Muscle layer of duodenum (tissue), 2 donors: ENCODE measurements at regions not wholly inside any gene's neighbourhood (a gene's known extent, or its start where the extent isn't known, plus 50 kb on each side); places are given as distances from the start of the nearest gene placed in this dataset.

Experiments used
- H3K27ac ChIP-seq: one replicate; pipeline ENCODE4 v1.7.0; 2013; ENCODE audit warnings: mild to moderate bottlenecking, low read length
- H3K27me3 ChIP-seq: one replicate; pipeline ENCODE4 v1.7.0; 2013; ENCODE audit warnings: low read depth, mild to moderate bottlenecking, control low read depth, low read length
- H3K36me3 ChIP-seq, 2 donors: one replicate each; pipeline ENCODE4 v1.7.0; 2013; ENCODE audit warnings: low read length in 2 of 2, control low read depth in 1 of 2, mild to moderate bottlenecking in 1 of 2; ENCODE audit not compliant: insufficient read depth in 2 of 2, control insufficient read depth in 1 of 2
- H3K4me1 ChIP-seq, 2 donors: one replicate each; pipeline ENCODE4 v1.7.0; 2013; ENCODE audit warnings: low read length in 2 of 2, mild to moderate bottlenecking in 2 of 2, control low read depth in 1 of 2, moderate library complexity in 1 of 2; ENCODE audit not compliant: insufficient read depth in 2 of 2, control insufficient read depth in 1 of 2
- H3K4me3 ChIP-seq, 2 donors: one replicate each; pipeline ENCODE4 v1.7.0; 2013; ENCODE audit warnings: low read length in 2 of 2, low read depth in 1 of 2, mild to moderate bottlenecking in 1 of 2
- H3K9me3 ChIP-seq, 2 donors: one replicate each; pipeline ENCODE4 v1.7.0; 2013; ENCODE audit warnings: low read length in 2 of 2, control low read depth in 1 of 2, mild to moderate bottlenecking in 1 of 2; ENCODE audit not compliant: control insufficient read depth in 1 of 2
- donor health status: healthy.

DNA sequence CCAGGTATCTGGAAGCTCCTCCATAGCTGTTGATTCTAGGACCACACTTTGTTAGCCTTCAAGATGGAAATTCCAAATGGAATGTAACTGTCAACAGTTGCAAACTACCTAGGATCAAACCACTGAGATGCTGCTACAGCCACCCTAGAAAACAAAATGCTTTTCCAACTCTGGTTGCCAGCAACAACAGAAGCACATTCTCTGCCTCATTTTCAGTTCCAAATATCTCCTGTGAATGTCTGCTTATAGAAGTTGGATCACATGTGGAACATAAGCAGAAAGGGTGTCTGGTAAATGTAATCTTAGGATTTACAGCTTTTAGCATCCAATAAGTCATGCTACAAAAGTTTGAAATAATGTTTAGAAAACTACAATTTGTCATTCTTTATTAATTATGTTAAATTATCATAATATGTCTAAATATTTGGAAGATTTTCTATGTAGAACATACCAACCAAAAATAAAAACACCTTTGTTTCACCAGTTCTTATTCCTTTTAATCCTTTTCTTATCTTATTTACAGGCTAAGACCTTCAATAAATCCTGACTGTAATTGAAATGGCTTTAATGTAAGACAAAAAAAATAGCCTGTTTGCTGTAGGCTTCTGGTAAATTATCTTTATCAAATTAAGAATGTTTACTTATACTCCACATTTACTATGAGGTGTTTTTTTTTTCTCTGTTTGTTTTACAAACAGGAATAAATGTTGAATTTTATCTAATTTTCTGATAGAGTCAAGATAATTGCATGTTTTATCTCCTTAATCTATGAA lies 687.1 kb downstream of the IGSF11 start:
- Histone ChIP-seq H3K4me3 (no peak overlapping the region), H3K36me3 (no peaks in the 10 kb centered on the region), H3K27me3 (no peaks in the 10 kb centered on the region), H3K4me1 (no peaks in the 10 kb centered on the region), H3K9me3 (no peaks in the 10 kb centered on the region), H3K27ac (no peak overlapping the region)

DNA sequence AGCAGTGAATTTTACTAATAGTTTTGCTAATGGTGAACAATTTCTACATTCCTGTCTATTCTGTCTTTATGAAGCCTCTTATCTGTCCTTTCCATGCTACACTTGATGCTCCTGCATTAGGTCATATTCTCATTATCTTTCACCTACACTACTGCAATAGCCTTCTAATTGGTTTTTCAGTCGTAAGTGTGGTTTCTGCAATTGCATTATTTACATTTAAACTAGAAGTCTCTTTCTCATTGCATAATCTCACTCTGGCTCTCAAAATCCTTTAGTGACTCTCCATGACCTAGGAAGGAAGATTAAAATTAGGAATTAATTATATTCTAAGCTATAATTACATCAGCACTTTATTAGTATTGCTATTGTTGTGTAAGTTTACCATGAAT lies 686.5 kb downstream of the IGSF11 start:
- H3K27me3 ChIP-seq = no peaks in the 10 kb centered on the region

DNA sequence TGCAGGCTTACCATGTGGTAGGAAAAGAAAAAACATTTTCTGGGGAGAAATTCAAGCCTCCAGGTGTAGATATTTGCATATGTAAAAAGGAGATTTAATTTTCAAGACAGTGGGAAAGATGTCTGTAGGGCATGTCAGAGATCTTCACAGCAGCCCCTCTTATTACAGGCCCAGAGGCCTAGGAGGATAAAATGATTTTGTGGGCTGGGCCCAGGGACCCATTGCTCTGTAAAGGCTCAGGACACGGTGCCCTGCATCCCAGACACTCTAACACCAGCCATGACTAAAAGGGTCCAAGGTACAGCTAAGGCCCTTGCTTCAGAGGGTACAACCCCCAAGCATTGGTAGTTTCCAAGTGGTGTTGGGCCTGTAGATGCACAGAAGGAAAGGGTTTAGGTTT lies 680.1 kb downstream of the IGSF11 start:
- H3K9me3 ChIP-seq = peaks cover 0 to 28% of the 10 kb centered on the region in 2 donors

More for the DNA sequence above, 686.5 kb downstream of the IGSF11 start:
- Histone ChIP-seq H3K36me3 (no peaks in the 10 kb centered on the region), H3K4me1 (no peaks in the 10 kb centered on the region), H3K4me3 (no peak overlapping the region), H3K27ac (no peak overlapping the region), H3K9me3 (no peaks in the 10 kb centered on the region)

DNA sequence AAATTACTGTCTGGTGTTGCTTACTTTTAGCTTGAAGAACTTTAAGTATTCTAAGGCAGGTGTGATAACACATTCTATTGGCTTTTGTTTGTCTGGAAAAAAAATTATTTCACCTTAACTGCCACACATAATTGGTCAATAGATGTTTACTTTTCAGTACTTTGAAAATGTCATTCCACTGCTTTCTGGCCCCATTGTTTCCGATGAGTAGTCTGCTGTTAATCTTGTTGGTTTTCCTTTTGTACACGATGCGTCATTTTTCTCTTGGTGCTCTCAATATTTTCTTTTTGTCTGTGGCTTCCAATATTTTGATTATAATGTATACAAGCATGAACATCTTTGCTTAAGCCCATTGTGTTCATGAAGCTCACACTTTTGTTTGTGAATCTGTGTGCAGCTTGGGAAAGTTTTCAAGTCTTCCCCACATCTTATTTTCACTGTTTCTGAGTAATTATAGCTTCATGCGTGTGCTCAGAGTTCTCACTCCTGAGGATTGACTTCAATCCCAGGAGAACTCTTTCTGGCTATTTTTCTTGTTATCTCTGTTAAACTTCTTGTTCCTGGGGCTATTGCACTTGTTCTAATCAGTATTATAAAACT lies 664.7 kb downstream of the IGSF11 start:
- H3K36me3 ChIP-seq = no peaks in the 10 kb centered on the region
- no peak overlapping the region for H3K4me3 ChIP-seq
- peaks cover 0 to 23% of the 10 kb centered on the region in 2 donors for H3K9me3 ChIP-seq

More for the DNA sequence above, 680.1 kb downstream of the IGSF11 start:
- Histone ChIP-seq H3K27ac (no peak overlapping the region), H3K4me3 (no peak overlapping the region), H3K36me3 (no peaks in the 10 kb centered on the region), H3K27me3 (no peaks in the 10 kb centered on the region), H3K4me1 (no peaks in the 10 kb centered on the region)

DNA sequence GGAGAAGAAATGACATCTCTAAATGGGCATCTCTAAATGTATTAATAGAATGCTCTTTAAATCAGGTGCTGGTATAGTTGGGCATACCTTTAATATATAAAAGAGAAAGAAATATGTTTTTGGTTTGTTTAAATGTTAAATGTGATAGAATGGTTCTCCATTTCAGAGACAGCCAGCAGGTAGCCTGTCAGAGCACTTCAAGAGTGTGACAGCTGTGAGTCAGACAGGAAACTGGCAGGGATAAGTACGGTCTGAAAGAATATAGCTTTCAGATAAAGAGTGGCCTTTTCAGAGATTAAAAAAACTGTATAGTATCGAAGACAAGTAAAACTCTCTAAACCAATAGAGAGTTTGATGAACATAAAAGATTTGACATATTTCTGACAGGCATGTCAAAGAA lies 654.1 kb downstream of the IGSF11 start:
- H3K9me3 ChIP-seq = no peaks in the 10 kb centered on the region
- no peaks in the 10 kb centered on the region for H3K36me3 ChIP-seq
- no peak overlapping the region for H3K4me3 ChIP-seq
- H3K4me1 ChIP-seq = no peaks in the 10 kb centered on the region
- no peak overlapping the region for H3K27ac ChIP-seq
- H3K27me3 ChIP-seq = no peaks in the 10 kb centered on the region

More for the DNA sequence above, 664.7 kb downstream of the IGSF11 start:
- no peaks in the 10 kb centered on the region for H3K4me1 ChIP-seq
- no peaks in the 10 kb centered on the region for H3K27me3 ChIP-seq
- H3K27ac ChIP-seq = no peak overlapping the region

DNA sequence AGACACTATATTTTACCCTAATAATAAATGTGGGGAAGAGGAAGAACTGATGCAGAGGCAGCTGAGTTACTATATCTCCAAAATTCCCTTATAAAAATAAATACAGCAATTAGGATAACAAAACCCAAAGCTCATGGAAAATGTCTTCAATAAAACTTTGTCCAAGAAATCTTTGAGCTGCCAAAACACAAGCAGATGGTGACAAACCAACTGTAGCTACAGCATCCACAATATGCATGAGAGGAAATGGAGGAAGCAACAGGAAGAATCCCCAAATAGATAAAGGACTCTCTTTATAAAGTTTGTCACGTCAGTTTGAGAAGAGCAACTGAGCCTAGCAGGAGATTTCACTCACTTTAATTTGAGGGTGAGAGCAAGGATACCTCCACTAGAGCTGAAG lies 638.2 kb downstream of the IGSF11 start:
- Histone ChIP-seq H3K27me3 (no peaks in the 10 kb centered on the region), H3K9me3 (no peaks in the 10 kb centered on the region), H3K4me1 (no peaks in the 10 kb centered on the region), H3K4me3 (no peak overlapping the region), H3K36me3 (no peaks in the 10 kb centered on the region), H3K27ac (no peak overlapping the region)

DNA sequence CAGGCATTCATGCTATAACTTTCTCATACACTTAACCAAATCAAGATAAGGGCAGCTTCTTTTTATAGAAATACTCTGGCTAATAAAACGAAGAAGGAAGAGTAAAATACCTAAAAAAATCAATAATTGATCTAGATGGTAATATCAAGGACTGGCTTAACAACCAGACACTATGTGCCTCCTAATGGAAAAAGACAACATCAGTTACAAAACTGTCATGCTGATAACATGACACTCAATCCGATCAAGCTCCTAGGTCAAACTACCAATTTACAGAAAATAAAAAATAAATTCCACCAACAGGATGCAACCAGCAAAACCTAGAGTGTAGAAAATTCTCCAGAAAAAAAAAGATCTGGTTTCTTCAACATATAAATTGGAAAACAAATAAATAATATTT lies 634.6 kb downstream of the IGSF11 start:
- H3K4me1 ChIP-seq = no peaks in the 10 kb centered on the region
- H3K27ac ChIP-seq = no peak overlapping the region
- H3K9me3 ChIP-seq = no peaks in the 10 kb centered on the region
- no peaks in the 10 kb centered on the region for H3K36me3 ChIP-seq
- no peaks in the 10 kb centered on the region for H3K27me3 ChIP-seq
- no peak overlapping the region for H3K4me3 ChIP-seq

DNA sequence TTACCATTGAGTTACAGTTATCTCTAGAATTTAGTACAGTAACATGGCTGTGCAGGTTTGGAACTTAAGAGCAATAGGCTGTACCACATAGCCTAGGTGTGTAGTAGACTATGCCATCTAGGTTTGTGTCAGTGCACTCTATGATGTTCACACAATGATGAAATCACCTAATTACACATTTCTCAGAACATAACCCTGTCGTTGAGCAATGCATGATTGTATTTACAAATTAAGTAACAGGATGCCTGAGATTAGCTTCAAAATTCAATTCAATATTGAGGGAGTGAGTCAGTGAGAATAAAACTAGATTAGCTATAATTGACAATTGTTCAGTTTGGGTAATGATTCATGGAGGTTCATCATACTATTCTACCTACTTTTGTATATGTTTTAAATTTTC lies 633.8 kb downstream of the IGSF11 start:
- no peaks in the 10 kb centered on the region for H3K4me1 ChIP-seq
- no peaks in the 10 kb centered on the region for H3K36me3 ChIP-seq
- no peaks in the 10 kb centered on the region for H3K9me3 ChIP-seq
- no peak overlapping the region for H3K27ac ChIP-seq
- H3K27me3 ChIP-seq = no peaks in the 10 kb centered on the region
- H3K4me3 ChIP-seq = no peak overlapping the region

DNA sequence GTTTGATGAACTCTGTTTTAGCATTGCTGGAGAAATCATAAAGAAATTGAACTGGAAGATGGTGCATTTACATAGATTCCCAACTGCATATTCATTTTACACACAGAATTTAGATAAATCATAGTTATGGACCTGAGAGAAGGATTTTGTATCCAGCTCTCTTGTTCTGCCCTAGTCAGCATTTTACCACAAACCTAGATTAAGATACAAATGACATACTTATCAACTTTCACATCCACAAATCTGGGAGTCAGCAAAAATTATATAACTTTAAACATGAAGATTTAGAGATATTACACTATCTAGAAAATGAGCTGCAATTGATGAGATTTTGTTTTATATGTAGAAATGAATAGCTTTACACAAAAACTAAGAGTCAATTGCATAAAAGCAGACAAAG lies 632.8 kb downstream of the IGSF11 start:
- Histone ChIP-seq H3K4me1 (no peaks in the 10 kb centered on the region), H3K27ac (no peak overlapping the region), H3K4me3 (no peak overlapping the region), H3K9me3 (no peaks in the 10 kb centered on the region), H3K36me3 (no peaks in the 10 kb centered on the region), H3K27me3 (no peaks in the 10 kb centered on the region)

DNA sequence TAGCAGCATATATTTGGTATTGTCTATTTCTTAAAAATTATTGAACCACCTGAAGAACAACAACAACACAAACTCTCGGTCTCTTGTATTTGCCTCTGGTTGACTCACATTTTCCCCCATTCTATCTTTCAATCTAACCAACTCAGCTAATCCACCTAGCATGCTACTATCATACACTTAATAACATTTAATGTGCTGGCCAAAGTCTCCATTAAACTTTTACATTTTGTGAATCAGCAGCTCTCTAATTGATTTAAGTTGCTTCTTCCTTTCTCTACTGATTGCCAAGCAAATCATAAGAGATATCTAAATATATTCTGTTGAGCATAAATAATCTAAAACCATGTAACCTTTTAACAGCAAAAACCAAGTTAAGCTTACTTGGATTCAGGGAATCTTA lies 631.7 kb downstream of the IGSF11 start:
- H3K27ac ChIP-seq = no peak overlapping the region
- no peaks in the 10 kb centered on the region for H3K4me1 ChIP-seq
- H3K27me3 ChIP-seq = no peaks in the 10 kb centered on the region
- no peaks in the 10 kb centered on the region for H3K36me3 ChIP-seq
- H3K4me3 ChIP-seq = no peak overlapping the region
- H3K9me3 ChIP-seq = no peaks in the 10 kb centered on the region

DNA sequence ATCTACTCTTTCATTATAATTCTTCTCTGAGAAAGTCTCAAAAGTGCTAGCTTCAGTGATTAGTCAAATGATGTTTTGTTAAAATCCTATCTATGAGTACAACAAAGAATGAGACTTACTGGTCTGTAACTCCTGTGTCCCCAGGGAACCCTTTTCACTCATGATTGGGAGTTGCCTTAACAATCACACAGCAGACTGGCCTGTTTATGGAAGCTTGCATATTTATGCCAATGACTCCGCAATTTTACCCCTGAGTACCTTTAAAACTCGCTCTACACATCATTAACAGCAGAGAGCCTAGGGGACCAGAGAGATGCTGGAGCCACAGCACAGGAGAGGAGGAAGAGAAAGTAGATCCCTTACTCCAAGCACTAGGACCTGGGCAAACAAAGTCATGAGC lies 628.1 kb downstream of the IGSF11 start:
- H3K4me3 ChIP-seq = no peak overlapping the region
- H3K27me3 ChIP-seq = no peaks in the 10 kb centered on the region
- no peaks in the 10 kb centered on the region for H3K9me3 ChIP-seq
- no peaks in the 10 kb centered on the region for H3K36me3 ChIP-seq
- H3K4me1 ChIP-seq = no peaks in the 10 kb centered on the region
- no peak overlapping the region for H3K27ac ChIP-seq

DNA sequence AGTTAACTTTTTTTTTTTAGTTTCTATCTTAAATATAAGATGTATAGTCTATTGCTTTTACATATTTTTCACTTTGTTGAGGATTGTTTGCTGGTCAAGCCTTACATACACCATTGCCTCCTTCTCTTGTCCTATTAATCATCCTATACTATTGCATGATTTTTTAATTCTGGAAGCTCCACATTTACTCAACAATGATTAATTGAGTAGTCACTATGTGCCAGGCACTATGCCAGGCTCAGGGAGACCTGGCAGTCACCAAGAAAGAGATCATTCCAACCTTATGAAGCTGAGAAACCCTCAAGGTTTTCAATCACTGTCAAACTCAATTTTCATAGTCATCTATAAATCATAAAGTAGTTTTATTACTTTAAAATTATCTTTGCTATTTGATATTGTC lies 626.2 kb downstream of the IGSF11 start:
- H3K36me3 ChIP-seq = no peaks in the 10 kb centered on the region
- H3K27ac ChIP-seq = no peak overlapping the region
- no peaks in the 10 kb centered on the region for H3K27me3 ChIP-seq

More for the DNA sequence above, 626.2 kb downstream of the IGSF11 start:
- Histone ChIP-seq H3K4me1 (no peaks in the 10 kb centered on the region), H3K4me3 (no peak overlapping the region), H3K9me3 (no peaks in the 10 kb centered on the region)
